Kidney (tissue), 13 donors: ENCODE measurements at regions not wholly inside any gene's neighbourhood (a gene's known extent, or its start where the extent isn't known, plus 50 kb on each side); places are given as distances from the start of the nearest gene placed in this dataset.
A peak's percentile ranks its signal among the peaks of the same experiment; 100 is the strongest.

ENCODE experiments used
- DNase-seq, 5 donors: peaks; one replicate each; pipeline ENCODE4 v3.0.0-alpha.2; 2013 to 2020
- FAIRE-seq: peaks from 2 replicates; lab custom pipeline; 2012; peaks lifted over from hg19 to GRCh38; lab: Jason Lieb, UNC
- H3K27ac ChIP-seq, 2 donors: one replicate each; pipeline ENCODE4 v1.7.0; 2013; ENCODE audit warnings: low read depth in 2 of 2, low read length in 2 of 2, inconsistent platforms in 1 of 2
- H3K27me3 ChIP-seq: one replicate; pipeline ENCODE4 v1.7.1; 2013; ENCODE audit warnings: low read length, inconsistent platforms; ENCODE audit not compliant: control insufficient read depth, insufficient read depth
- H3K36me3 ChIP-seq, 3 donors: one replicate each; pipeline versions ENCODE4 v1.7.0 to v1.7.1; 2013; ENCODE audit warnings: low read length in 3 of 3, control low read depth in 1 of 3, inconsistent platforms in 1 of 3; ENCODE audit not compliant: insufficient read depth in 3 of 3, control insufficient read depth in 2 of 3
- H3K4me1 ChIP-seq, 3 donors: one replicate each; pipeline versions ENCODE4 v1.7.0 to v1.7.1; 2013; ENCODE audit warnings: low read length in 3 of 3, inconsistent platforms in 1 of 3, low read depth in 1 of 3; ENCODE audit not compliant: control insufficient read depth in 2 of 3, insufficient read depth in 2 of 3
- H3K4me3 ChIP-seq, 3 donors: one replicate each; pipeline versions ENCODE4 v1.7.0 to v1.8.1; 2013; ENCODE audit warnings: low read length in 3 of 3, control low read depth in 1 of 3, inconsistent platforms in 1 of 3
- H3K9ac ChIP-seq, 3 donors: one replicate each; pipeline versions ENCODE4 v1.7.0 to v1.7.1; 2013; ENCODE audit warnings: low read length in 3 of 3, control low read depth in 1 of 3, inconsistent platforms in 1 of 3
- H3K9me3 ChIP-seq, 3 donors: one replicate each; pipeline versions ENCODE4 v1.7.0 to v1.7.1; 2013; ENCODE audit warnings: low read length in 3 of 3, control low read depth in 1 of 3, inconsistent platforms in 1 of 3; ENCODE audit not compliant: control insufficient read depth in 2 of 3, insufficient read depth in 1 of 3
- intact Hi-C: fragments of 100-400 bp; cut with DNase I; formaldehyde crosslinking; loops from one replicate; pipeline ENCODE4 v1.11.1; 2022
- TF ChIP-seq, protein P1 (sequence below): IDR thresholded peaks from 3 replicates; pipeline ENCODE4 v1.5.1; 2012; ENCODE audit warnings: mild to moderate bottlenecking, moderate library complexity, borderline replicate concordance; ENCODE audit not compliant: insufficient read depth; ENCODE audit errors: extremely low read depth
- donor health status: control.
- donor health status: control.
- donor health status: control.
- donor health status: control.
- donor health status: control.
- donor health status: DM: yes; HTN: yes; CAD: no.
- donor health status: Normal renal cell carcinoma (clear cell type).

DNA sequence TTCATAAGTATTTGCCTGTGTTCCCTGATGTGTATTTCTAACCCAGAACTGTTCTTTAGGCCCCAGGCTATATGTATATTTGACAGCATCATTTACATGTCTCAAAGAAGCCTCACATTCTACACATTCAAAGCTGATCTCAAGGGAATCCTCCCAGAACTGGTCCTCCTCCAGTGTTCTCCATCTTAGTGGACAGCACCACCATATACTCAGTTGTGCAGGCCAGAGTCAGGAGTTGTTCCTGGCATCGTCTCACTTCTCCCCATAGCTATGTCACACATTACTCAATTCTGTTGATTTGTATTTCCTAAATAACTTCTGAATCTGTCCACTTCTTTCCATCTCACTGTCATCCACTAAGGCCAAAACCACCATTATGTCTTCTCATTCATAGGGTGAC is 82.8 kb upstream of the TRPC3 start:
- Histone ChIP-seq H3K27me3 (no peaks in the 10 kb centered on the region), H3K36me3 (no peaks in the 10 kb centered on the region), H3K27ac (no peak overlapping the region), H3K4me3 (no peak overlapping the region), H3K4me1 (no peaks in the 10 kb centered on the region), H3K9me3 (no peaks in the 10 kb centered on the region), H3K9ac (no peak overlapping the region)
- FAIRE-seq: no peak
- intact Hi-C loops: no loop called here
- DNase-seq: no peak
- TF ChIP-seq, protein P1, sequence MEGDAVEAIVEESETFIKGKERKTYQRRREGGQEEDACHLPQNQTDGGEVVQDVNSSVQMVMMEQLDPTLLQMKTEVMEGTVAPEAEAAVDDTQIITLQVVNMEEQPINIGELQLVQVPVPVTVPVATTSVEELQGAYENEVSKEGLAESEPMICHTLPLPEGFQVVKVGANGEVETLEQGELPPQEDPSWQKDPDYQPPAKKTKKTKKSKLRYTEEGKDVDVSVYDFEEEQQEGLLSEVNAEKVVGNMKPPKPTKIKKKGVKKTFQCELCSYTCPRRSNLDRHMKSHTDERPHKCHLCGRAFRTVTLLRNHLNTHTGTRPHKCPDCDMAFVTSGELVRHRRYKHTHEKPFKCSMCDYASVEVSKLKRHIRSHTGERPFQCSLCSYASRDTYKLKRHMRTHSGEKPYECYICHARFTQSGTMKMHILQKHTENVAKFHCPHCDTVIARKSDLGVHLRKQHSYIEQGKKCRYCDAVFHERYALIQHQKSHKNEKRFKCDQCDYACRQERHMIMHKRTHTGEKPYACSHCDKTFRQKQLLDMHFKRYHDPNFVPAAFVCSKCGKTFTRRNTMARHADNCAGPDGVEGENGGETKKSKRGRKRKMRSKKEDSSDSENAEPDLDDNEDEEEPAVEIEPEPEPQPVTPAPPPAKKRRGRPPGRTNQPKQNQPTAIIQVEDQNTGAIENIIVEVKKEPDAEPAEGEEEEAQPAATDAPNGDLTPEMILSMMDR: no peak

DNA sequence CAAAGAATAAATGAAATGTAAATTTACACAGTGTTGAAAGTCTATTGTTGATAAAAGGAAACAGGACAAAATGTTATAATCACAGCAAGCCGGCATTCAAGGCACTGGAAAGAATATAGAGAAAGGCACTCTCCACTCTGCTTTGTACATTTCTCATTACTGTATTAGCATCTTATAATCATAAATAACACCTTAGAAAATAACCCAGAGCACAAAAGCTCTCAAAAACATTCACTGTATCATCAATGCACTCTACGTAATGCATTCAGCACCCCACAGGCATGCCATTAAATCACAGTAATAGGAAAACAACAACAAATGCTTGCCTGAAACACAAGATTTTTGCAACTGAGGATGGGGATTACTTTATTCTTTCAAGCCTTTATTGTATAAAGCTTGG is 75.3 kb upstream of the TRPC3 start:
- TF ChIP-seq, protein P1: no peak
- no peaks in the 10 kb centered on the region for H3K4me1 ChIP-seq
- DNase-seq: no peak
- no peak overlapping the region for H3K4me3 ChIP-seq
- no peak overlapping the region for H3K27ac ChIP-seq
- no peaks in the 10 kb centered on the region for H3K27me3 ChIP-seq
- H3K36me3 ChIP-seq: no peaks in the 10 kb centered on the region
- H3K9ac ChIP-seq: no peak overlapping the region
- intact Hi-C loops: no loop called here
- H3K9me3 ChIP-seq: no peaks in the 10 kb centered on the region
- no peak for FAIRE-seq

DNA sequence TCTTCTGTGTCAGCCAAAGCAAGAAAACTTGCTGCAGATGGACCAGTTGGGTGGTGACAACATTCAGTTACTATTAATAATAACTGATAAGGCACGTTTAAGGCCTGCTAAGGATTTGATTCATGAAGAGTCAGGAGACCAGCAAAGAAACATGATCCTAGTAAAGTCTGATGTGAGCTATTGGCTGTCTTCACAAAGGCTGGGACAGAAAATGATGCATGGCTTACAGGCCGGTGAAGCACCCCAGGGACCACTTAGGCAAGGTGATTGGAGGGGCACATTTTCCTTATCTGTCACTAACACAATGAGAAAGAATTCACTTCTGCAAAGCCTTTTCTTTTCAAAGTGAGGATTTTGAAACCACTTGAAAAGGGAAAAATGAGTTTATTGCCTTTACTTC is 65.4 kb upstream of the TRPC3 start:
- DNase-seq (peak in 2 of 5 donors; percentile 13 to 51), FAIRE-seq (no peak)
- Histone ChIP-seq H3K4me3 (no peak overlapping the region), H3K9ac (no peak overlapping the region), H3K27ac (no peak overlapping the region), H3K36me3 (no peaks in the 10 kb centered on the region), H3K9me3 (no peaks in the 10 kb centered on the region), H3K27me3 (no peaks in the 10 kb centered on the region), H3K4me1 (no peaks in the 10 kb centered on the region)
- intact Hi-C loops: no loop called here
- TF ChIP-seq, protein P1: no peak

DNA sequence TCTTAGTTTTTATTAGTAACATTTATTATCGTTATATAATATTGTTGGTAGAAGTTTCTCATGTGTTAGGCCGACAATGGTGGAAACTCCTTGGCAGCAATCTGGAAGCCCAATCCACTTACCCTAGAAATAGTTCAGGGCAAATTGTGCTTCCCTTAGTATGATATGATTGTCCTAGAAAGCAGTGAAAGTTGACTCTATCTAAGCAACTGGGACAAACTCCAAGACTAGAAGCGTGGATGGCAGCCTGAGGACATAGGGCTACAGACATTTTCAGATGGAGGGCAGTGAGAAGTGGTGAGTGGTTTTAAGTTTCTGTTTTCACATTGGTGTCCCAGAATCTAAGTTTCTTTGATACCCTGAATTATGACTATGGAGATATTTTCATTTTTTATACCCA is 63.3 kb upstream of the TRPC3 start:
- FAIRE-seq: no peak
- intact Hi-C loops: no loop called here
- no peak overlapping the region for H3K9ac ChIP-seq

More for the DNA sequence above, 63.3 kb upstream of the TRPC3 start:
- Histone ChIP-seq H3K27ac (no peak overlapping the region), H3K27me3 (no peaks in the 10 kb centered on the region), H3K4me3 (no peak overlapping the region), H3K4me1 (no peaks in the 10 kb centered on the region), H3K9me3 (no peaks in the 10 kb centered on the region), H3K36me3 (no peaks in the 10 kb centered on the region)
- no peak for DNase-seq
- TF ChIP-seq, protein P1: no peak
